ENCODE measurements at regions not wholly inside any gene's neighbourhood (a gene's known extent, or its start where the extent isn't known, plus 50 kb on each side); places are given as distances from the start of the nearest gene placed in this dataset.

- DNase-seq: no peak
Observed at GRCh38 chr2:220961143-220961860, 610.8 kb downstream of the EPHA4 start.

- DNase-seq: no peak
Observed at GRCh38 chr2:220962556-220962955, 609.5 kb downstream of the EPHA4 start.

- no peak for DNase-seq
Observed at GRCh38 chr2:220963076-220963475, 609.0 kb downstream of the EPHA4 start.

- no peak for DNase-seq
Observed at GRCh38 chr2:220963930-220964329, 608.2 kb downstream of the EPHA4 start.

- DNase-seq: no peak
Observed at GRCh38 chr2:220966636-220967035, 605.5 kb downstream of the EPHA4 start.

GRCh38 chr2:220969348-220969747 is 602.8 kb downstream of the EPHA4 start:
- no peak for DNase-seq

GRCh38 chr2:220980966-220981675 is 591.0 kb downstream of the EPHA4 start:
- DNase-seq: no peak

- DNase-seq: no peak
Observed at GRCh38 chr2:220981926-220982325, 590.2 kb downstream of the EPHA4 start.

GRCh38 chr2:220985561-220985960 is 586.5 kb downstream of the EPHA4 start:
- no peak for DNase-seq

- no peak for DNase-seq
Observed at GRCh38 chr2:220987839-220988238, 584.3 kb downstream of the EPHA4 start.

- DNase-seq: no peak
Observed at GRCh38 chr2:220991972-220992371, 580.1 kb downstream of the EPHA4 start.

- no peak for DNase-seq
Observed at GRCh38 chr2:220994846-220995245, 577.3 kb downstream of the EPHA4 start.

GRCh38 chr2:220995581-220995980 is 576.5 kb downstream of the EPHA4 start:
- DNase-seq: no peak

GRCh38 chr2:220998156-220998555 is 573.9 kb downstream of the EPHA4 start:
- no peak for DNase-seq

- DNase-seq: no peak
Observed at GRCh38 chr2:220999356-220999755, 572.7 kb downstream of the EPHA4 start.

GRCh38 chr2:221001381-221001801 is 570.7 kb downstream of the EPHA4 start:
- DNase-seq: no peak

- no peak for DNase-seq
Observed at GRCh38 chr2:221002101-221002685, 569.9 kb downstream of the EPHA4 start.

- no peak for DNase-seq
Observed at GRCh38 chr2:221005338-221005737, 566.8 kb downstream of the EPHA4 start.

- DNase-seq: no peak
Observed at GRCh38 chr2:221006084-221006483, 566.0 kb downstream of the EPHA4 start.

- DNase-seq: no peak
Observed at GRCh38 chr2:221016551-221016950, 555.6 kb downstream of the EPHA4 start.

- no peak for DNase-seq
Observed at GRCh38 chr2:221018262-221018661, 553.8 kb downstream of the EPHA4 start.

GRCh38 chr2:221019668-221020067 is 552.4 kb downstream of the EPHA4 start:
- DNase-seq: no peak

GRCh38 chr2:221022554-221022953 is 549.5 kb downstream of the EPHA4 start:
- no peak for DNase-seq

GRCh38 chr2:221025398-221025797 is 546.7 kb downstream of the EPHA4 start:
- no peak for DNase-seq
